Glutamatergic neuron (in vitro differentiated cells): ENCODE measurements at regions not wholly inside any gene's neighbourhood (a gene's known extent, or its start where the extent isn't known, plus 50 kb on each side); places are given as distances from the start of the nearest gene placed in this dataset.

Experiments used
- DNase-seq: peaks from one replicate; pipeline ENCODE4 v3.0.0; 2022
- H3K27ac Mint-ChIP-seq: one replicate; pipeline ENCODE4 v1.8.0; 2020; ENCODE audit warnings: mild to moderate bottlenecking, mixed read lengths, inconsistent platforms; ENCODE audit not compliant: unreplicated experiment
- H3K27me3 Mint-ChIP-seq: one replicate; pipeline ENCODE4 v1.8.0; 2020; ENCODE audit warnings: mild to moderate bottlenecking, moderate library complexity, mixed read lengths, inconsistent platforms; ENCODE audit not compliant: unreplicated experiment
- H3K36me3 Mint-ChIP-seq: one replicate; pipeline ENCODE4 v1.8.0; 2020; ENCODE audit warnings: mild to moderate bottlenecking, mixed read lengths, inconsistent platforms; ENCODE audit not compliant: unreplicated experiment
- H3K4me1 Mint-ChIP-seq: one replicate; pipeline ENCODE4 v1.8.0; 2020; ENCODE audit warnings: mild to moderate bottlenecking, low read depth, mixed read lengths, inconsistent platforms; ENCODE audit not compliant: unreplicated experiment
- H3K4me3 Mint-ChIP-seq: one replicate; pipeline ENCODE4 v1.8.0; 2020; ENCODE audit warnings: mild to moderate bottlenecking, mixed read lengths, inconsistent platforms; ENCODE audit not compliant: unreplicated experiment
- H3K9me3 Mint-ChIP-seq: one replicate; pipeline ENCODE4 v1.8.0; 2020; ENCODE audit warnings: mild to moderate bottlenecking, moderate library complexity, mixed read lengths, inconsistent platforms; ENCODE audit not compliant: unreplicated experiment
- CTCF ChIP-seq: fragments of 200-600 bp; sonication (generic); IDR thresholded peaks from one replicate; pipeline ENCODE4 v1.5.0; 2021; ENCODE audit not compliant: partially characterized antibody, unreplicated experiment

- no peak for DNase-seq
- no peak overlapping the region for H3K27ac Mint-ChIP-seq
- peaks cover 2% of the 10 kb centered on the region for H3K27me3 Mint-ChIP-seq
- H3K36me3 Mint-ChIP-seq, result no peaks in the 10 kb centered on the region
- no peaks in the 10 kb centered on the region for H3K9me3 Mint-ChIP-seq
- no peak for TF ChIP-seq CTCF
- H3K4me3 Mint-ChIP-seq, result no peak overlapping the region
- peaks cover 4% of the 10 kb centered on the region for H3K4me1 Mint-ChIP-seq
These were observed 72.8 kb upstream of the IFNG-AS1 start for GRCh38 chr12:67916266-67916970.

- H3K9me3 Mint-ChIP-seq, result no peaks in the 10 kb centered on the region
- H3K36me3 Mint-ChIP-seq, result no peaks in the 10 kb centered on the region
- peaks cover 2% of the 10 kb centered on the region for H3K27me3 Mint-ChIP-seq
- no peak overlapping the region for H3K4me3 Mint-ChIP-seq
- no peak for TF ChIP-seq CTCF
- no peak for DNase-seq
- H3K4me1 Mint-ChIP-seq, result peaks cover 4% of the 10 kb centered on the region
- H3K27ac Mint-ChIP-seq, result no peak overlapping the region
These were observed 71.4 kb upstream of the IFNG-AS1 start for GRCh38 chr12:67917811-67918210.

- Mint-ChIP-seq H3K36me3 (no peaks in the 10 kb centered on the region), H3K4me3 (no peak overlapping the region), H3K4me1 (peaks cover 4% of the 10 kb centered on the region), H3K27ac (no peak overlapping the region), H3K9me3 (no peaks in the 10 kb centered on the region), H3K27me3 (peaks cover 2% of the 10 kb centered on the region)
- TF ChIP-seq CTCF, result no peak
- no peak for DNase-seq
These were observed 70.8 kb upstream of the IFNG-AS1 start for GRCh38 chr12:67918441-67918840.

GRCh38 chr12:67919406-67919805 lies 69.8 kb upstream of the IFNG-AS1 start:
- peaks cover 4% of the 10 kb centered on the region for H3K4me1 Mint-ChIP-seq
- no peak overlapping the region for H3K4me3 Mint-ChIP-seq
- H3K27me3 Mint-ChIP-seq, result peaks cover 2% of the 10 kb centered on the region
- H3K36me3 Mint-ChIP-seq, result no peaks in the 10 kb centered on the region
- H3K27ac Mint-ChIP-seq, result no peak overlapping the region
- no peak for TF ChIP-seq CTCF
- no peak for DNase-seq
- H3K9me3 Mint-ChIP-seq, result no peaks in the 10 kb centered on the region

GRCh38 chr12:67920413-67920812 lies 68.8 kb upstream of the IFNG-AS1 start:
- DNase-seq, result no peak
- Mint-ChIP-seq H3K4me1 (peaks cover 4% of the 10 kb centered on the region), H3K27me3 (peaks cover 2% of the 10 kb centered on the region), H3K36me3 (no peaks in the 10 kb centered on the region), H3K27ac (no peak overlapping the region), H3K4me3 (no peak overlapping the region), H3K9me3 (no peaks in the 10 kb centered on the region)
- TF ChIP-seq CTCF, result no peak
